ENCODE measurements at regions not wholly inside any gene's neighbourhood (a gene's known extent, or its start where the extent isn't known, plus 50 kb on each side); places are given as distances from the start of the nearest gene placed in this dataset.

- no peaks in the 10 kb centered on the region for H3K9me3 ChIP-seq (ENCODE audit: control insufficient read depth in 2 of 3, insufficient read depth in 1 of 3, low read length in 3 of 3)
- no peaks in the 10 kb centered on the region for H3K36me3 ChIP-seq (ENCODE audit: control insufficient read depth in 2 of 3, insufficient read depth in 3 of 3, low read length in 3 of 3)
- DNase-seq = peak in 2 of 5 donors; percentile 6 to 19
- H3K9ac ChIP-seq (ENCODE audit: low read length in 3 of 3) = no peak overlapping the region
- intact Hi-C loops (cut with DNase I) = no loop called here
- TF ChIP-seq, protein P1, sequence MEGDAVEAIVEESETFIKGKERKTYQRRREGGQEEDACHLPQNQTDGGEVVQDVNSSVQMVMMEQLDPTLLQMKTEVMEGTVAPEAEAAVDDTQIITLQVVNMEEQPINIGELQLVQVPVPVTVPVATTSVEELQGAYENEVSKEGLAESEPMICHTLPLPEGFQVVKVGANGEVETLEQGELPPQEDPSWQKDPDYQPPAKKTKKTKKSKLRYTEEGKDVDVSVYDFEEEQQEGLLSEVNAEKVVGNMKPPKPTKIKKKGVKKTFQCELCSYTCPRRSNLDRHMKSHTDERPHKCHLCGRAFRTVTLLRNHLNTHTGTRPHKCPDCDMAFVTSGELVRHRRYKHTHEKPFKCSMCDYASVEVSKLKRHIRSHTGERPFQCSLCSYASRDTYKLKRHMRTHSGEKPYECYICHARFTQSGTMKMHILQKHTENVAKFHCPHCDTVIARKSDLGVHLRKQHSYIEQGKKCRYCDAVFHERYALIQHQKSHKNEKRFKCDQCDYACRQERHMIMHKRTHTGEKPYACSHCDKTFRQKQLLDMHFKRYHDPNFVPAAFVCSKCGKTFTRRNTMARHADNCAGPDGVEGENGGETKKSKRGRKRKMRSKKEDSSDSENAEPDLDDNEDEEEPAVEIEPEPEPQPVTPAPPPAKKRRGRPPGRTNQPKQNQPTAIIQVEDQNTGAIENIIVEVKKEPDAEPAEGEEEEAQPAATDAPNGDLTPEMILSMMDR (IDR thresholded peaks at IDR 0.05; ENCODE audit: borderline replicate concordance, extremely low read depth, insufficient read depth) = no peak
- no peak for FAIRE-seq
- H3K4me3 ChIP-seq (ENCODE audit: low read length in 3 of 3) = no peak overlapping the region
- no peaks in the 10 kb centered on the region for H3K27me3 ChIP-seq (ENCODE audit: control insufficient read depth, insufficient read depth, low read length)
- H3K4me1 ChIP-seq (ENCODE audit: control insufficient read depth in 2 of 3, insufficient read depth in 2 of 3, low read depth in 1 of 3, low read length in 3 of 3) = no peaks in the 10 kb centered on the region
- H3K27ac ChIP-seq (ENCODE audit: low read depth in 2 of 2, low read length in 2 of 2) = no peak overlapping the region
Measured at GRCh38 chr11:134558916-134559601, 147.0 kb upstream of the B3GAT1 start.

DNA sequence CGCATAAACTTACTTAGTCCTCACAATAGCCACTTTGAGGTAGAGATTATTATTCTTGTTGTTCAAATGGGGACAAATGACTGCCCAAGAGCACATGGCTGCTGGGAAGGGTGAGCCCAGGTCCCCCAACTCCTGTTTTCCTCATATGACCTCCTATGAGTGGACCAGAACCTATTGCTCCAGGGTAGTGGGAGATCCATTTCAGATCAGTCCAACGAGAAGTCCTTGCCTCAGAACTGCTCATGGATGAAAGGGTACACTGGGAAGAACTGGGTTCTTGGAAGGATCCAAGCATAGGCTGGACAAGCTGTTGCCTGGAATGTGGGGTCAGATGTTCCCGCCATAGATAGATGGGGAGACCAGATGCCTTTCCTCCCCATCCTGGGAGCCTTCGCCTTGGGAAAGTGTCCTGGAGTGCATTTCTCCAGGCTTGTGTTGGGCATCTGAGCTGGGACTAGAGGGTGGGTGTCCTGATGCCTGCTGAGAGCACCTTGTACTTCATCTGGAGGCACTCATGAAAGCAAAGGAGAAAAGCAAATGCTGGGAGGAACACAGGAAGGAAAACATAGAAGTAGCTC, 146.3 kb upstream of the B3GAT1 start:
- intact Hi-C loops (cut with DNase I) = no loop called here
- H3K9me3 ChIP-seq (ENCODE audit: control insufficient read depth in 2 of 3, insufficient read depth in 1 of 3, low read length in 3 of 3) = no peaks in the 10 kb centered on the region
- no peaks in the 10 kb centered on the region for H3K36me3 ChIP-seq (ENCODE audit: control insufficient read depth in 2 of 3, insufficient read depth in 3 of 3, low read length in 3 of 3)
- H3K4me1 ChIP-seq (ENCODE audit: control insufficient read depth in 2 of 3, insufficient read depth in 2 of 3, low read depth in 1 of 3, low read length in 3 of 3) = no peaks in the 10 kb centered on the region
- no peak overlapping the region for H3K9ac ChIP-seq (ENCODE audit: low read length in 3 of 3)
- TF ChIP-seq, protein P1 (IDR thresholded peaks at IDR 0.05; ENCODE audit: borderline replicate concordance, extremely low read depth, insufficient read depth) = no peak
- no peak overlapping the region for H3K27ac ChIP-seq (ENCODE audit: low read depth in 2 of 2, low read length in 2 of 2)
- no peak overlapping the region for H3K4me3 ChIP-seq (ENCODE audit: low read length in 3 of 3)
- no peaks in the 10 kb centered on the region for H3K27me3 ChIP-seq (ENCODE audit: control insufficient read depth, insufficient read depth, low read length)
- DNase-seq (no peak), FAIRE-seq (no peak)

- DNase-seq (peak in 1 of 5 donors; percentile 1), FAIRE-seq (no peak)
- H3K4me1 ChIP-seq (ENCODE audit: control insufficient read depth in 2 of 3, insufficient read depth in 2 of 3, low read depth in 1 of 3, low read length in 3 of 3) = no peaks in the 10 kb centered on the region
- TF ChIP-seq, protein P1 (IDR thresholded peaks at IDR 0.05; ENCODE audit: borderline replicate concordance, extremely low read depth, insufficient read depth) = no peak
- no peaks in the 10 kb centered on the region for H3K27me3 ChIP-seq (ENCODE audit: control insufficient read depth, insufficient read depth, low read length)
- H3K27ac ChIP-seq (ENCODE audit: low read depth in 2 of 2, low read length in 2 of 2) = no peak overlapping the region
- H3K9me3 ChIP-seq (ENCODE audit: control insufficient read depth in 2 of 3, insufficient read depth in 1 of 3, low read length in 3 of 3) = no peaks in the 10 kb centered on the region
- intact Hi-C loops (cut with DNase I) = no loop called here
- H3K9ac ChIP-seq (ENCODE audit: low read length in 3 of 3) = no peak overlapping the region
- no peak overlapping the region for H3K4me3 ChIP-seq (ENCODE audit: low read length in 3 of 3)
- no peaks in the 10 kb centered on the region for H3K36me3 ChIP-seq (ENCODE audit: control insufficient read depth in 2 of 3, insufficient read depth in 3 of 3, low read length in 3 of 3)
Measured at GRCh38 chr11:134557571-134558257, 145.7 kb upstream of the B3GAT1 start.
